ENCODE measurements at regions not wholly inside any gene's neighbourhood (a gene's known extent, or its start where the extent isn't known, plus 50 kb on each side); places are given as distances from the start of the nearest gene placed in this dataset.

DNA sequence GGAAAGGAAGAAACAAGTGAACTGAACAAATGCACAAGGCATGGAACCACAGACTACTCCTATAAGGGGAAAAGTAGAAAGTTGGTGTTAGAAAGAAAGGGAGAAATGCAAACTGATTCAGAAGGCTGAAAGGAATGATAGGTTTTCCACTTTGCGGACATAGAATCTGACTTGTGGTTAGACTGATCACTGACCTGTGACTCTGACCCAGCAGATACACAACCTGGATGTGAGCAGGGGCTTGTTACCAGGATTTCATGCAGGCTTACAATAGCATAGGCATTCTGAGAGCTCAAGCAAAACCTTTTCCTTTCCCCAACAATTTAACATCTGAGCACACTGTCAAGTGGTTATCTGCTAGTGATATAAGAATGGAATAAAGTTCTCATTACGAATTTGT is 237.0 kb upstream of the CDH20 start:
- DNase-seq: no peak

DNA sequence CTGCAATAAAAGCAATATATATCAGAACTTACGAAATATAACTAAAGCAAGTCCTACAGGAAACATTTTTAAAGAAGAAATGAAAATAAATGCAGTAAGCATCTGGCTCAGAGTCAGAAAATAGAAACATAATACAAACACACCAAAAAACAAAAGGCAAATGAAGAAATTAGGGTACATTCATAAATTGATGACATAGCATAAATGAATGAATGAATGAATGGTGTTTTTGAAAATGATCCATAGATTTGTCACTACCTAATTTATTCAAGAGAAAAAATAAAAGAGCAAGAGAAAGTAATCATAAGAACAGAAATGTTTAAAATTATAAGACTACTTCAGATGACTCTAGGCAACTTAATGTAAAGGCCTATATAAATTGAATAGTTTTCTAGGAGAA is 226.1 kb upstream of the CDH20 start:
- no peak for DNase-seq

DNA sequence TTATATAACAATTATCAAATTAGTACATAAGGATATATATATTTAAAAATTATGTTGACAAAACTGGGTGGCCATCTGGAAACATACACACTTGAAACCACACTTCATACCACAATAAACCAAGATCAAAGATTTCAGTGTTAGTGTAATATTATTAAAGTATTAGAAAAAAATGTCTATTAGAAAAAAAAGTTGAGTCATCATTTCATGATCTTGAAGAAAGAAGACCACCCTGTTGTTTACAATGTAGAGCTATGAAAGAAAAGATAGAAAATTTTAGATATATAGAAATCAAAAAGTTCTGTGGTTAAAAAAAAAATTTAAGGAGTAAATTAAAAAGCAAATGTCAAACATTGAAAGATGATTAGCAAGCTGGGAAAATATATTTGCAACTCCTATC is 224.5 kb upstream of the CDH20 start:
- DNase-seq: no peak

DNA sequence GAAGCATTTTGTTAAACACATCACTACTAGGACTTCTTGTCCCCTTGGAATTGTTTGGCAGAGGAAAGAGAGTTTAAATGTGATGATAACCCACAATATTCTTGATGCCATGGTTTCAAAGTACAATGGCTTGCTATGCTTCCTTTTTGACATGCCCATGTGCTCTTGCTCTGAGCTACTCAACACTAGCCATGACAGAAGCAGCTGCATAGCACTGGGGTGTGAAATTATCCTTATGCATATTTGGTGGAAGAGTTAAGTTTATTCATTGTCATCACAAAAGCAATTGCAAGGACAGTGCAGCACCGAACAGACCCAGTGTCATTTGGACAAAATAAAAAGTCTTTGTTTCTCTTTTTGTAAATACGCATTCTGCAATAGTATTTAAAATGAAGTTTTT is 209.9 kb upstream of the CDH20 start:
- DNase-seq: no peak

DNA sequence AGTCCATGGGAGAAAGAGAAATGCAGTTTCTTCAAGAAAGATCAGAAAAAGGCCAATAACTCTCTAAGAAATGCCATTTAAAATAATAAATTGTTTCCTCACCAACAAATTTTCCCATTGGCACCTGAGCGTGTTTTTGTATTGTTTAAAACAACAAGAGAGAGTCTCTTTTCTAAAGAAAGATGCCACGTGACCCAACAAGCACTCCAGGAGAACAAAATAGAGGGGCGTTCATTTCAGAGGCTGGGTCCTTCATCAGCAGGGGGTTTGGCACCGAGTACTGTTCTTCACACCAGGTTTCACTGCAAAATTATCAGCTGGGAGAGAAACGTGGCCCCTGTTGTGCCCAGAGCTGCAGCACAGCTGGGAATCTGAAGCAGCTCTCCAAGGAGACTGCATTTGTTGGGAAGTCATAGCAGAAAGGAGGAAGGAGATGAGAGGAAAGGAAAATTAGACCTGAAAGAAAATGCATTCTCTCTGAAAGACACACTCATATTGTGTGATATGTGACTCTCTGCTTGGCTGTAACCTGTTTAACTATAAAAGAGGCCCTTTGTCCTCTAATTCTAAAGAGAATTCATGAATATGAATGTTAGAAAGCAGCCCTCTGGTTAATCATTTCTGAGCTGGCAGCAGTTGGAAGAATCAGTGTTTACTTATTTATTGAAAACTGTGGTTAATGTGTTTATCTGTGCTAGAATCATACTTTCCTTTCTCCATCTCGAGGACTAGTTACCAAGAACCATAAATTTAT is 205.3 kb upstream of the CDH20 start:
- no peak for DNase-seq

DNA sequence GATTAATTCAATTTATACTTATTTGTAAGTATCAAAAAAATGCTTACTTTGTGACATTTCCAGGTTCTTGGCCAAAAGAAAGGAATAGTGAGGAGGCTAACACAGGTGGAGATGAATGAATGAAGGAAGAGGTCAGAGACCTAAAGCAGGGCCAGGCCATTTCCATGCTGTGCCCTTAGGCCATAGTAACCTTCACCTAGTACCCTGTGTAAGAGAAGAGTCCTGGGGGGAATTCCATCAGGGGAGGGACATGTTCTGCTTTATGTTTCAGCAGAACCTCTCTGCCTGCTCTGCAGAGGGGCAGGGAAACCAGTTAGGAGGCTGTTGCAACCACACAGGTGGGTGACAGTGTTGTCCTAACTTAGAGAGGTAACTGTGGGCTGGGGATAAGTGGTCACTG is 204.2 kb upstream of the CDH20 start:
- DNase-seq: no peak

DNA sequence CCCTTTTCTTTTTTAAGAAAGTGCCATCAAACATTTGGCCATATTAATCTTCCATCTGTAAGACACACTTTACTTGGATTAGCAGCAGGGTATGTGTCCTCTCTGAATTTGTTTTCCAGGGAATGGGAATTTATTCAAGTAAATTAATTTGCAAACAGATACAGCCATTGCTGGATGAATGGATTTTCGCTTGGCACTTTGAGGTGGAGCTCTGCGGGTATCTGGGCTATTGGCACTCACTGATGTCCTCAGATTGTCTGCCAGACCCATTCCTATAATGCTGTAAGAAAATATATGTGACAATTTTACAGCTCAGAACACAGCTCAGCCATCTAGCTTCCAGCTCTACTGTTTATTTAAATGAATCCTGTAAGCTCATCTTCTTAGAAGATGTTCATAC is 201.2 kb upstream of the CDH20 start:
- DNase-seq: no peak

DNA sequence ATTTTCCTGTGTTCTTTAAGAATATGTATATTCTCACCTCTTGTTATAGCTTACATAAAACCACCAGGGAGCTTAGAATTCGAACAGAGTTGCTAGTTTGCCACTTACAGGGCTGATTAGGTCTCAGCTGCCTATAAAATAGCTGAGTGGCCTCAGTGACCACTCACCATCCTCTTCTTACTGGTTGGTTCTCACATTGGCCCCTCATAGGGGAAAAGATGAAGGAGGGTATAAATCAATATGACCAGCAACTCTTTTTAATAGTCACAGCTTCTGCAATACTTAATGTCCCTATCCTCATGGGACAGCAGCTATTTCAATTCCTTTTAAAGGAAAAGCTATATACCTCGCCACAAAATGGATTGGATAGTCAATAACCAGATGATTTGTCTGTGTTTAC is 199.4 kb upstream of the CDH20 start:
- DNase-seq: peak; percentile 10

DNA sequence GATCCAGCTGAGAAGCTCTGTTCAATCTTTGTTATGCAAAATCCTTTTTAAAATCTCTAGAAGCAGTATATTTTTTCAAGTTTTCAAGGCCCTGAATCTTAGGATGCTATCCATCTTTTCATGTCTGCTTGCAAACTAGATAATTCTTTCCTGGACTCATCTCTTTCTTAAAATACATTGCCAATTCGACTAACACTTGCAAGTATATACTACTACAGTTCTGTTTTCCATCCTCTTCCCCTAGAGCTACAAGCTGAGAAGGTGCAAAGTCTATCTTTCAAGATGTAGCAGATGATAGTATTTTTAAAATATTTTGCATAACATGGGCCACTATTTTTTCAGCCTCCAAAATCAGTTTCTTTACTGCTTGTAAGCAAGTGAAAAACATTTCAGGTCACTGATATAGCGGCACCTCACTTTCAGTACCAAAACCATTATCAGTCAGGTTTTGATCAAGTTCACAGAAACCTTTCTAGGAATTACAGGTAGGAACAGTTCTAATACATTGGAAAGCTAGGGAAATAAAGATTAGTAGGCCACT is 196.4 kb upstream of the CDH20 start:
- DNase-seq: no peak

DNA sequence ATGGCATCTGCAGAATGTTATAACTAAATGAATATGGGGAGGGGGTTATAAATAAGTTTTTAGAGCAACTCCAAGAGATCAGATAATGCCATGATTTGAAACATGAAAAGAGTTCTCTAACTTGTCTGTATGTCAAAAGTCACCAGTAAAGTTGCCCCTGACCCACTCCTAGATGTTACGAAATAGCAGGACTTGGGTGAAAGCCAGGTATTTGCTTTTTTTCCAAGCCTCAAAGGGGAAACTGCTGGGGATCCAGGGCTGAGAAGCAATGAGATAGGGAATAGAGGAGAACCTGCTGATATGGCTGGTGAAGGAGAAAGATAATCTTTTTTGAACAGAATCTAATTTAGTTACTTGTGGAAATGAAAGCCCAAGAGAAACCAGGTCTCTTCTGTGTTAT is 191.5 kb upstream of the CDH20 start:
- DNase-seq: no peak

DNA sequence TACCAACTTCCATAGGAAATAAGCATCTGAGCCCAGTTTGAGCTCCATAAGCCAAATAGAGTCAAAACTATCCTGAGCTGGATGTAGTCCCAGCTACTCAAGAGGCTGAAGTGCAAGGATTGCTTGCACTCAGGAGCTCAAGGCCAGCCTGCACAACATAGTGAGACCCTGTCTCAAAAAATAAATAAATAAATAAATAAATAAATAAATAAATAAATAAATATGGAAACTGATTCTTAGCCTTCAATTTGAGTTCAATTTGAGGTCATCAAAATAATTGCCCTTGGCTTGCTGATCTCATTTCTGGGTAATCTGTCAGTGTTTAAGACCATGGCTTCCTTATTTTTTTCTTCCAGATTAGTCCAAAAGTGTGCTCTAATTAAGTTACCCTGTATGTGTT is 184.9 kb upstream of the CDH20 start:
- DNase-seq: no peak

DNA sequence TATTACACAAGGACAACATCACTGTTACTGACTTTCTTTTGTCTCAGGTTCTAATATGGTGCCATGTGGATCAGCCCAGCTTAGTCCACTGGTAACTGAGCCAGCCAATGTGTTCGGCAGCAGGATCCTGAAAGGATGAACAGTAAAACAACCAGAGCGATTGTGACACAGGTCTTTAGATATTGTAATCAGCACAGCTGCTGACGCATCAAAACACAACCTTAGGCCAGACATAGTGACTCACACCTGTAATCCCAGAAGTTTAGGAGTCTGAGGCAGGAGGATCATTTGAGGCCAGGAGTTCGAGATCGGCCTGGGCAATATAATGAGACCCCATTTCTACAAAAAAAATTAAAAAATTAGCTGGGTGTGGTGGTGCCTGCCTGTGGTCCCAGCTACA is 183.4 kb upstream of the CDH20 start:
- DNase-seq: no peak

DNA sequence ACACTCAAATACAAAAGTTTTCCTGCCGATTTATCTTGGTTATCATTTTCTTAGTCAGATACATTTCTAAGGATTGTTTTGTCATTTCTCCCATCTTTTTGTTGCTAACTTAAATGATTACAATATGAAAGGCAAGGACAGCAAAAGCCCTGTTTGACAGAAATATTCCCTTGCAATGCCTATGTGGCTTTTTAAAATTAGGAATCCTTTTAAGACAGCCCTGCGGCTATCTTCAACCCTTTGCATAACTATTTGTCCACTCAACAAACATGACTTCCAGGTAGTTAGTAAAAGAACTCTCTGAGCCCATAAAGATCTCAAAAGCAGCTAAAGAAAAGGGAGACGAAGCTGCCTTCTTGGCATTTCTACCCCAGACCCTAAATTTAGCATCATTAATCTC is 179.7 kb upstream of the CDH20 start:
- DNase-seq: no peak

DNA sequence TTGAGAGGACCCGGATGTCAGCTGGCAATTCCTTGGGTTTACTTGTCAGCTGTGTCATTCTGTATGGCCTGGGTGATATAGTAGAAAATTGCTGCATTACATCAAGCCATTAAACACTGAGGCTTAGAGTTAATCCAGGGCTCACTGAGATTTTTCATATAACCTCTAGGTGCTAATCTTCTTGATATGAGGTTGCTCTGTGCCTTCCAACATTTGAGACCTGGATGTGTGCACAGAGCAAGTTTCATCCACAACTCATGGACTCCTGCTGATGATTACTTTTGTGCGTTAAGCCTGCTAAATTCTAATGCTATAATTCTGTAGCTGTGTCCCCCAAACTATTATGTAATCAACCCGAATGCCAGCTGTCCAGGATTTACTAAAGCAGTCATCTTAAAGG is 178.4 kb upstream of the CDH20 start:
- no peak for DNase-seq

DNA sequence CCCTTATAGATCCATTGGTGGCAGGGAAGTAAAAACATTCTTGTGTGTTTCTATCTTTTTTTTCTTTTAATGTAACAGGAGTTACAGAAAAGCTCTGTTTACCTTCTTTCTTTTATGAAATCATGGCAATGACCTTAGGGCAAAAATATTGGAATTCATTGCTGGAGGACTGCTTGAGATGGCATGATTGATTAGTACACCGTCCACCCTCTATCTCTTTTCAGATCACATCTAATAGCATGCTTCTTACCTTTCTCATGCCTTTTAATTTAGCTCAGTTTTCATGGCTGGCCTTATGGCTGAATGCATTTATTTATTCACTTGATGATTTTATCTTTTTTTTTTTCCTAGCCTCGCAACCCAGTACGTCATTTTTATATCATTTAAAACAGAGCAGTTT is 177.6 kb upstream of the CDH20 start:
- DNase-seq: no peak

DNA sequence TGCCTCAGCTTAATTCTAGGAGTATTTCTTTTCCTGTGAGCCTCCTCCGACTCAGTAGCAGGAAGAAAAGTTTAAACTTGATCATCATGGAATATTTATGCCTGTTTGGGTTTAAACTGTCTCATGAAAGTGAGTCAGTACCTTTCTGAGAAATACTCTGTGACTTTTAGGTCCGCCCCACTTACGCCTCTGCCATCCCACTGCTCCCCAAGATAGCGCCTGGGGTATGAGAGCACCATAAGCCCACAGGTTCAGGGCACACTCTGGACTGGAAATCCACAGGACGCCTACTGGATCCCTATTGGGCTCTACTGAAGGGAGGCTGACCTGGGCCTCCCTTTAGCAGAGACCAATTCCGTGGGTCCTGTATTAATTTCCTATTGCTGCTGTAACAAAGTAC is 175.8 kb upstream of the CDH20 start:
- DNase-seq: no peak

DNA sequence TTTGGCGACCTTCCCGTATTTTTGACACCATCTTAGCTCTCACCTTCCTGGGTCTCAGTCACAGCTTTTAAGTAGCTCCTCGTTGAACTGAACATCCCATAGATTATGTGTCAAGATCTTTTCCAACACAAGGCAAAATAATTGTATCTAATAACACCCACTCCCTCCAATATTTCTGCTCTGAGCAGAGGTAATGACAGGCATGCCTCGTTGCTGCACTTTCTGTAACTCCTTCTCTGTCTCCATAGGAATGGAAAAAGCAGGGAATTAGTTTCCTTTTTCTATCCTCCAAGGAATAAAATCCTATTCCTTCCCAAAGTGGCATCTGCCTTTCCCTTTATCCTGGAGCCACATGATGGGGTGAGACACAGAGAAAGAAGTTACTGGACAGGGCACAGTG is 174.0 kb upstream of the CDH20 start:
- DNase-seq: no peak

DNA sequence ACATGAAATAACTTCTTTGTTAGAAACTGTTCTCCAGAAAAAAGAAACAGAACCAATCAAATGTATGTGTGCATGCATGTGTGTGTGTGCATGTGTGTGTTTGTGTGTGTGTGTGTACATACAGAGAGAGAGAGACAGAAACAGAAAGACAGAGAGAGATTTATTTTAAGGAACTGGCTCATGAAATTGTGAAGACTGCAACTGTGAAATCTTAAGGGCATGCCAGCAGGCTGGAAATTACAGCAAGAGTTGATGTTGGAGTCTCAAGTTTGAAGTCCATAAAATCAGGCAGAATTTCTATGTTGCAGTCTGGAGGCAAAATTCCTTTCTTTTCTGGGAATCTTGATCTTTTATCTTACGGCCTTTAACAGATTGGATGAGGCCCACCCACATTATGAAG is 168.9 kb upstream of the CDH20 start:
- no peak for DNase-seq

DNA sequence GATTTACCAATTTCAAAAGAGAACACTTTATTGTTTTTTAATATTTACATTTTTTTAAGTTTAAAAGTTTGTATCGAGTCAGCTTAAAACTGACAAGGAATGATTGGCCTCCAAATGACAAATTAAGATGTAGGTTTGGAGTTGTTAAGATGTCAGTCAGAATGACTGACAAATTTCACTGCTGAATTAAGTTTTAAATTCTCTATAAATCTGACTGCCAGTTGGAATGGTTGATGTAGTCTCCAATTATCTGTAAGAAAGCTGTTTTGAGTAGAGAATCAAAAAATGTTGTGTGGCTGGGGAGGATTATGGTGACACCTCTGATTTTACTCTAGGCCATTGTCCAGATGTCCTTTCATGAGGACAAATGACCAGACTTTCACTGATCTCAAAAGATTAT is 165.3 kb upstream of the CDH20 start:
- no peak for DNase-seq

DNA sequence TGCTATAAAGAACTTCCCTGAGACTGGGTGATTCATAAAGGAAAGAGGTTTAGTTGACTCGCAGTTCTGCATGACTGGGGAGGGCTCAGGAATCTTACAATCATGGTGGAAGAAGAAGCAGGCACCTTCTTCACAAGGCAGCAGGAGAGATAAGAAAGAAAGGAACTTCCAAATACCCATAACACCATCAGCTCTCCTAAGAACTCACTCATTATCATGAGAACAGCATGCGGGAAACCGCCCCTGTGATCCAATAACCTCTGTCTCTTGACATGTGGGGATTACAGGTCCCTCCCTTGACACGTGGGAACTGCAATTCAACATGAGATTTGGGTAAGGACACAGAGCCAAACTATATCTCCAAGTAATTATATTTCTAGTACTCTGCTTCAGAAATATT is 163.8 kb upstream of the CDH20 start:
- DNase-seq: no peak

DNA sequence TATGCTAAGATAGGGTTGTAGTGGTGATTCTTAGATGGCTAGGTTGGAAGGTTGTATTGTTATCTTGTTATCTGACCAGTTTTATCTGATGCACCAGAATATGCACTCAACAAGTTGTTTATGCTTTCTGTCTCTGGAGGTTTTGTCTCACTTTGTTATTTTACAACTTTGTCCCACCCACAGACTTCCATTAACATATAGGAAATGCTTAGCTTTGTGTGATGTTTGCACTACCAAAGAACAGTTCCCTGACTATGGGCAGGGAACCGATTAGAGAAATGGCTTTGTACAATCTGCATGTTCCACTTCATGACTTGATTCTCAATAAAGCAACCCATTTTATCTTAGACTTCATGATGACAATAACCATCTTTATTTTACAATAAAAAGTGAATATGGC is 160.6 kb upstream of the CDH20 start:
- DNase-seq: no peak

DNA sequence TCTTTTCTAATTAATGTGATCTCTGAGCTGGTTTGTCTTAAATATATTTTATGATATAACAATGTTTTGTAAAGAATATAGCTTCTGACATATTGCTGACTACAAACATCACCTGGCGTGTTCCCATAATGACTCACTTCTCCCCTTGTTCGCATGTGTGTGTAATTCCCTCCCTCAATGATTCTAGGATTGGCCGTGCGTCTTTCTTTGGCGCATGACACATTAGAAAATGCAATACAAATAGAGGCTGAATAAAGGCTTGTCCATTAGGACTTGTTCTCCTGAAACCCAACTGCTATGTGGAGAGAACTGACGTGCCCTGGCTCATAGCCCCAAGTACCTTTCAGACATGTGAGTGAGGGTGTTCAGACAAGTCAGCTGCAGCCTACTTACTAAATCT is 159.7 kb upstream of the CDH20 start:
- no peak for DNase-seq

DNA sequence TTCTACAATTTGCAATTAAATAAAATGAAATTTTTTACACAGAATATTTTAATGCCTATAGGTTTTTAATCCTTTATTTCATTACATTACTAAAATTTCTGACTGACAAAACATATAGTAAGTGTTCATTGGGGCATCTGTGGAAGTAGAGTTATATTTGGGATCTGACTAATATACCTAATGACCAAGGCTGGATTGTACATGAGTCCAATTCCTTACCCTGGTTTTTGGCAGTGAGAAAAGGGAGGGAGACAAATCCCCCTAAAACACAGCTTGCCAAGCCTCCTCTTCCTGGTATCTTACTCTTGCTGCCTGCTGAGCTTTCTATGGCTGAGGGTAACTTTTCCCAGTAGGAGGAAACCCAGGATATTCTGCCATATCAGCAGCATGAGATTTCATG is 149.4 kb upstream of the CDH20 start:
- no peak for DNase-seq

DNA sequence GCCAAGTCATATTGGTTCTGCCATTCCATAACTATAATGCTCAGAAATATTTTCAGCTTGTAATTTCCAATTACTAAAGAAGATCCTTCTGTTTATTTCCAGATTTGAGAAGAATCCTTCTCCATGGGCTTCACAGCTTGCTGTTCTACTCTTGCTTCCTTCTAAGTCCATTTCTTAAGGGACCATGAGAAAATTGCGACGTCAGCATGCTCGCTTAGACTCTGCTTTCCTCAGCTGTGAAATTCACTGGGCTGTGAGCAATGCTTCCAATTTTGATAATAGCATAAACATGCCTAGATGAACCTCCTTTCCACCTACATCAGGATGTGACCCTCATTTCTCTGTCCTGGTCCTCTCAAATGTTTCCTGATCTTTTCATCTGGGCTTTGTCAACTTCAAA is 145.3 kb upstream of the CDH20 start:
- no peak for DNase-seq

DNA sequence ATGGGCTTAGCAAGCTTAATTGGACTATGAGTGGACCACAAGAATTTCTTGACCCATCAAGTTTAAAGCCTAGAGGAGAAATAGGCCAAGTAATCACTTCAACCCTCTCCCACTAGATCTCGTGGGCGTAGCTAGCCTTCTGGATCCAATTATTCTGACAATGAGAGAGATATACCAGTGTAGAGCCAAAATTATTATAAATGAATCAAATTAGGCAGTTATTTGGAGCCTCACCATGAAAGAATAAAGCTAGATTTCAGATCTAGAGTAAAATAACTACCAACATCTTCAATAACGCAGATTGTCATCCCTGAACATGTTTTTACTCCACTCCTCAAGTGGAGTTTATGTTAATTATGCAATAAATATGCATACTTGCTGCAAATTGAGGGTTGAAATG is 143.9 kb upstream of the CDH20 start:
- no peak for DNase-seq

DNA sequence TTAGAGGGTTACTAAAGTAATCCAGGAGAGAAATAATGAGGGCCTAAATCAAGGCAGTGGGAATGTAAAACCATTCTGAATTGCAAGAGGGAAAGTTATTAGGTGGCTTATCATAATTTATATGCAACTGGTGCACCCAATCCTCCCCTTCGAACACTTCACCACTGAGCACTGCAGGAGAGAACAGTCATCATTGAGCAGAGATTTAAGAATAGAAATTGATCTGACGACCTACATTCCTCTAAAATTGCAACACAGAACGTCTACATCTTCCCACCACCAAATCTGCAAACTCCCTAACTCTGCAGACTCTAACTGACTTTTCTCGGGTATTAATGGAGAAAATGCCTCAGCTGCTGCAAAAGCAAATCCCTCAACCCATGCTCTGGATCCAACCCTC is 138.5 kb upstream of the CDH20 start:
- no peak for DNase-seq

Measured in NCI-H1436 (cell line).